ENCODE measurements at regions not wholly inside any gene's neighbourhood (a gene's known extent, or its start where the extent isn't known, plus 50 kb on each side); places are given as distances from the start of the nearest gene placed in this dataset.

GRCh38 chr1:8122160-8122476, 96.0 kb upstream of the ERRFI1 start:
- H3K4me3 ChIP-seq (ENCODE audit: low read depth in 1 of 3, low read length in 3 of 3) = no peak overlapping the region
- peaks cover 4 to 14% (median 11%) of the 10 kb centered on the region in 4 donors for H3K4me1 ChIP-seq (ENCODE audit: control insufficient read depth in 4 of 4, insufficient read depth in 4 of 4, low read length in 3 of 4)
- H3K9me3 ChIP-seq (ENCODE audit: control insufficient read depth in 4 of 4, low read length in 3 of 4) = peaks cover 0 to 3% (median 0%) of the 10 kb centered on the region in 4 donors
- peak overlapping the region; percentile 66 to 81 for H3K27ac ChIP-seq (ENCODE audit: low read depth in 1 of 2, low read length in 2 of 2)
- H3K27me3 ChIP-seq (ENCODE audit: control insufficient read depth in 4 of 4, insufficient read depth in 4 of 4, low read length in 3 of 4) = no peaks in the 10 kb centered on the region
- DNase-seq (ENCODE audit: low spot score) = no peak
- 93% methylated on average over 3 of the region's 3 CpGs for WGBS
- no peak for TF ChIP-seq HNF4G (IDR thresholded peaks at IDR 0.05)
- TF ChIP-seq HNF4A (conservative IDR thresholded peaks at IDR 0.05) = no peak
- TF ChIP-seq MAX (IDR thresholded peaks at IDR 0.05) = no peak
- TF ChIP-seq, protein P1, sequence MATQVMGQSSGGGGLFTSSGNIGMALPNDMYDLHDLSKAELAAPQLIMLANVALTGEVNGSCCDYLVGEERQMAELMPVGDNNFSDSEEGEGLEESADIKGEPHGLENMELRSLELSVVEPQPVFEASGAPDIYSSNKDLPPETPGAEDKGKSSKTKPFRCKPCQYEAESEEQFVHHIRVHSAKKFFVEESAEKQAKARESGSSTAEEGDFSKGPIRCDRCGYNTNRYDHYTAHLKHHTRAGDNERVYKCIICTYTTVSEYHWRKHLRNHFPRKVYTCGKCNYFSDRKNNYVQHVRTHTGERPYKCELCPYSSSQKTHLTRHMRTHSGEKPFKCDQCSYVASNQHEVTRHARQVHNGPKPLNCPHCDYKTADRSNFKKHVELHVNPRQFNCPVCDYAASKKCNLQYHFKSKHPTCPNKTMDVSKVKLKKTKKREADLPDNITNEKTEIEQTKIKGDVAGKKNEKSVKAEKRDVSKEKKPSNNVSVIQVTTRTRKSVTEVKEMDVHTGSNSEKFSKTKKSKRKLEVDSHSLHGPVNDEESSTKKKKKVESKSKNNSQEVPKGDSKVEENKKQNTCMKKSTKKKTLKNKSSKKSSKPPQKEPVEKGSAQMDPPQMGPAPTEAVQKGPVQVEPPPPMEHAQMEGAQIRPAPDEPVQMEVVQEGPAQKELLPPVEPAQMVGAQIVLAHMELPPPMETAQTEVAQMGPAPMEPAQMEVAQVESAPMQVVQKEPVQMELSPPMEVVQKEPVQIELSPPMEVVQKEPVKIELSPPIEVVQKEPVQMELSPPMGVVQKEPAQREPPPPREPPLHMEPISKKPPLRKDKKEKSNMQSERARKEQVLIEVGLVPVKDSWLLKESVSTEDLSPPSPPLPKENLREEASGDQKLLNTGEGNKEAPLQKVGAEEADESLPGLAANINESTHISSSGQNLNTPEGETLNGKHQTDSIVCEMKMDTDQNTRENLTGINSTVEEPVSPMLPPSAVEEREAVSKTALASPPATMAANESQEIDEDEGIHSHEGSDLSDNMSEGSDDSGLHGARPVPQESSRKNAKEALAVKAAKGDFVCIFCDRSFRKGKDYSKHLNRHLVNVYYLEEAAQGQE (IDR thresholded peaks at IDR 0.05) = no peak
- TF ChIP-seq EGR1 (IDR thresholded peaks at IDR 0.05; ENCODE audit: low read depth in 2 of 2) = no peak
- no peak for TF ChIP-seq YY1 (IDR thresholded peaks at IDR 0.05)
- no peak for TF ChIP-seq GABPA (IDR thresholded peaks at IDR 0.05 in 1 of 2, conservative IDR thresholded peaks at IDR 0.05 in 1 of 2)
- no peak for TF ChIP-seq NR2F2 (IDR thresholded peaks at IDR 0.05)
- no peak for TF ChIP-seq JUND (IDR thresholded peaks at IDR 0.05)
- no peak for TF ChIP-seq RXRA (IDR thresholded peaks at IDR 0.05)
- no peak for TF ChIP-seq TAF1 (conservative IDR thresholded peaks at IDR 0.05)
- no peak for TF ChIP-seq FOXA2 (IDR thresholded peaks at IDR 0.05)
- TF ChIP-seq, protein P2, sequence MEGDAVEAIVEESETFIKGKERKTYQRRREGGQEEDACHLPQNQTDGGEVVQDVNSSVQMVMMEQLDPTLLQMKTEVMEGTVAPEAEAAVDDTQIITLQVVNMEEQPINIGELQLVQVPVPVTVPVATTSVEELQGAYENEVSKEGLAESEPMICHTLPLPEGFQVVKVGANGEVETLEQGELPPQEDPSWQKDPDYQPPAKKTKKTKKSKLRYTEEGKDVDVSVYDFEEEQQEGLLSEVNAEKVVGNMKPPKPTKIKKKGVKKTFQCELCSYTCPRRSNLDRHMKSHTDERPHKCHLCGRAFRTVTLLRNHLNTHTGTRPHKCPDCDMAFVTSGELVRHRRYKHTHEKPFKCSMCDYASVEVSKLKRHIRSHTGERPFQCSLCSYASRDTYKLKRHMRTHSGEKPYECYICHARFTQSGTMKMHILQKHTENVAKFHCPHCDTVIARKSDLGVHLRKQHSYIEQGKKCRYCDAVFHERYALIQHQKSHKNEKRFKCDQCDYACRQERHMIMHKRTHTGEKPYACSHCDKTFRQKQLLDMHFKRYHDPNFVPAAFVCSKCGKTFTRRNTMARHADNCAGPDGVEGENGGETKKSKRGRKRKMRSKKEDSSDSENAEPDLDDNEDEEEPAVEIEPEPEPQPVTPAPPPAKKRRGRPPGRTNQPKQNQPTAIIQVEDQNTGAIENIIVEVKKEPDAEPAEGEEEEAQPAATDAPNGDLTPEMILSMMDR (IDR thresholded peaks at IDR 0.05; ENCODE audit: low read depth, low read length, missing input control) = no peak
- TF ChIP-seq FOXA1 (IDR thresholded peaks at IDR 0.05) = no peak
- TF ChIP-seq SP1 (IDR thresholded peaks at IDR 0.05) = no peak
- TF ChIP-seq, protein P3, sequence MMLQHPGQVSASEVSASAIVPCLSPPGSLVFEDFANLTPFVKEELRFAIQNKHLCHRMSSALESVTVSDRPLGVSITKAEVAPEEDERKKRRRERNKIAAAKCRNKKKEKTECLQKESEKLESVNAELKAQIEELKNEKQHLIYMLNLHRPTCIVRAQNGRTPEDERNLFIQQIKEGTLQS (IDR thresholded peaks at IDR 0.05) = no peak
- TF ChIP-seq, protein P4, sequence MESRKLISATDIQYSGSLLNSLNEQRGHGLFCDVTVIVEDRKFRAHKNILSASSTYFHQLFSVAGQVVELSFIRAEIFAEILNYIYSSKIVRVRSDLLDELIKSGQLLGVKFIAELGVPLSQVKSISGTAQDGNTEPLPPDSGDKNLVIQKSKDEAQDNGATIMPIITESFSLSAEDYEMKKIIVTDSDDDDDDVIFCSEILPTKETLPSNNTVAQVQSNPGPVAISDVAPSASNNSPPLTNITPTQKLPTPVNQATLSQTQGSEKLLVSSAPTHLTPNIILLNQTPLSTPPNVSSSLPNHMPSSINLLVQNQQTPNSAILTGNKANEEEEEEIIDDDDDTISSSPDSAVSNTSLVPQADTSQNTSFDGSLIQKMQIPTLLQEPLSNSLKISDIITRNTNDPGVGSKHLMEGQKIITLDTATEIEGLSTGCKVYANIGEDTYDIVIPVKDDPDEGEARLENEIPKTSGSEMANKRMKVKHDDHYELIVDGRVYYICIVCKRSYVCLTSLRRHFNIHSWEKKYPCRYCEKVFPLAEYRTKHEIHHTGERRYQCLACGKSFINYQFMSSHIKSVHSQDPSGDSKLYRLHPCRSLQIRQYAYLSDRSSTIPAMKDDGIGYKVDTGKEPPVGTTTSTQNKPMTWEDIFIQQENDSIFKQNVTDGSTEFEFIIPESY (IDR thresholded peaks at IDR 0.05) = no peak
- H3K36me3 ChIP-seq (ENCODE audit: control insufficient read depth in 4 of 4, insufficient read depth in 3 of 4, low read depth in 1 of 4, low read length in 3 of 4) = no peaks in the 10 kb centered on the region
- H3K9ac ChIP-seq (ENCODE audit: low read depth in 1 of 2, low read length in 2 of 2) = no peak overlapping the region
